Prostate gland (tissue), 2 donors: ENCODE measurements at regions not wholly inside any gene's neighbourhood (a gene's known extent, or its start where the extent isn't known, plus 50 kb on each side); places are given as distances from the start of the nearest gene placed in this dataset.

Experiments used
- CTCF ChIP-seq, 4 experiments: fragments of 200-600 bp in 2 of 4; fragments of 450-650 bp in 2 of 4; sonication (generic) in 2 of 4; IDR thresholded peaks; 1 replicate in 3 of 4; 2 replicates in 1 of 4; pipeline ENCODE4 v1.5.1; 2016 to 2019; ENCODE audit warnings: antibody characterized with exemption in 4 of 4, mild to moderate bottlenecking in 2 of 4, moderate library complexity in 2 of 4
- POLR2A ChIP-seq: fragments of 450-650 bp; IDR thresholded peaks from one replicate; pipeline ENCODE4 v1.6.1; 2016; ENCODE audit warnings: antibody characterized with exemption, mild to moderate bottlenecking
- POLR2AphosphoS5 ChIP-seq: sonication (generic); formaldehyde crosslinking; IDR thresholded peaks from one replicate; pipeline ENCODE4 v1.6.1; 2017; ENCODE audit warnings: antibody characterized with exemption

GRCh38 chr18:78086931-78087330 lies 837.3 kb downstream of the GALR1 start:
- TF ChIP-seq CTCF (IDR thresholded peaks at IDR 0.05) (no peak), POLR2AphosphoS5 (no peak), POLR2A (no peak)
